Thymus (tissue), 11 donors: ENCODE measurements at regions not wholly inside any gene's neighbourhood (a gene's known extent, or its start where the extent isn't known, plus 50 kb on each side); places are given as distances from the start of the nearest gene placed in this dataset.

Experiments used
- DNase-seq, 9 donors: peaks; one replicate each; pipeline ENCODE4 v3.0.0-alpha.2; 2013; ENCODE audit warnings: low spot score in 9 of 9, low read depth in 6 of 9, missing footprints in 1 of 9
- H3K27ac ChIP-seq, 2 donors: one replicate each; pipeline ENCODE4 v1.5.1; 2013; ENCODE audit warnings: control low read depth in 1 of 2, low read depth in 1 of 2, low read length in 1 of 2, mild to moderate bottlenecking in 1 of 2, moderate library complexity in 1 of 2
- H3K27me3 ChIP-seq, 2 donors: one replicate each; pipeline ENCODE4 v1.5.1; 2013; ENCODE audit warnings: low read length in 1 of 2; ENCODE audit not compliant: control insufficient read depth in 2 of 2, insufficient read depth in 1 of 2
- H3K36me3 ChIP-seq, 2 donors: one replicate each; pipeline ENCODE4 v1.5.1; 2013; ENCODE audit warnings: low read length in 1 of 2, mild to moderate bottlenecking in 1 of 2, moderate library complexity in 1 of 2; ENCODE audit not compliant: control insufficient read depth in 2 of 2, insufficient read depth in 2 of 2
- H3K4me1 ChIP-seq, 2 donors: one replicate each; pipeline ENCODE4 v1.5.1; 2013; ENCODE audit warnings: low read length in 2 of 2; ENCODE audit not compliant: control insufficient read depth in 2 of 2, insufficient read depth in 2 of 2
- H3K4me3 ChIP-seq, 2 donors: one replicate each; pipeline ENCODE4 v1.5.1; 2013; ENCODE audit warnings: low read length in 2 of 2, control low read depth in 1 of 2, mild to moderate bottlenecking in 1 of 2
- H3K9me3 ChIP-seq, 2 donors: one replicate each; pipeline ENCODE4 v1.5.1; 2013; ENCODE audit warnings: low read length in 1 of 2, mild to moderate bottlenecking in 1 of 2; ENCODE audit not compliant: control insufficient read depth in 2 of 2, insufficient read depth in 1 of 2
- WGBS: extraction: QIAGEN DNeasy Blood & Tissue Kit; methylation state at CpG from one replicate; pipeline ENCODE4 v1.1.7; 2013; 5-methylcytosine and 5-hydroxymethylcytosine counted together
- donor health status: healthy.

GRCh38 chr9:78584589-78584988 is 287.7 kb downstream of the PSAT1 start:
- H3K27ac ChIP-seq = no peak overlapping the region
- no peaks in the 10 kb centered on the region for H3K27me3 ChIP-seq
- H3K9me3 ChIP-seq = no peaks in the 10 kb centered on the region
- no peaks in the 10 kb centered on the region for H3K4me1 ChIP-seq
- DNase-seq = no peak
- no peak overlapping the region for H3K4me3 ChIP-seq
- no peaks in the 10 kb centered on the region for H3K36me3 ChIP-seq
- WGBS = 55% methylated on average over 1 of the region's 1 CpG

DNA sequence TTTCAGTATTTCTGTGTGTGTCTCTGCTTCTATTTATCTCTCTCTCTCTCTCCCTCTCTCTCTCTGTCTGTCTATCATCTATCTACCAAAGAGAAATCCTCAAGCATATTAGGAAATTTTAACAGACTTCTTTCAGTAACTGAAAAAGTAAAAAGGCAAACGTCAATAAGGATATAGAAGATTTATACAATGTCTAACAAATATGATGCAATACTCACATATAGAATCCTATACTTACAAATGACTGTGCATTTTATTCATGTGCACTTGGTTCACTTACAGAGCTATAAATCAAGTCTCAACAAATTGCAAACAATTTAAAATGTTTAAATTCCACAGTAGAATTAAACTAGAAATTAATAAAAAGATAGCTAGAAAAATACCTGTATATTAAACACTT is 289.0 kb downstream of the PSAT1 start:
- 96% methylated on average over 1 of the region's 1 CpG for WGBS
- Histone ChIP-seq H3K4me3 (no peak overlapping the region), H3K9me3 (no peaks in the 10 kb centered on the region), H3K27ac (no peak overlapping the region), H3K27me3 (no peaks in the 10 kb centered on the region), H3K36me3 (no peaks in the 10 kb centered on the region), H3K4me1 (no peaks in the 10 kb centered on the region)
- no peak for DNase-seq

DNA sequence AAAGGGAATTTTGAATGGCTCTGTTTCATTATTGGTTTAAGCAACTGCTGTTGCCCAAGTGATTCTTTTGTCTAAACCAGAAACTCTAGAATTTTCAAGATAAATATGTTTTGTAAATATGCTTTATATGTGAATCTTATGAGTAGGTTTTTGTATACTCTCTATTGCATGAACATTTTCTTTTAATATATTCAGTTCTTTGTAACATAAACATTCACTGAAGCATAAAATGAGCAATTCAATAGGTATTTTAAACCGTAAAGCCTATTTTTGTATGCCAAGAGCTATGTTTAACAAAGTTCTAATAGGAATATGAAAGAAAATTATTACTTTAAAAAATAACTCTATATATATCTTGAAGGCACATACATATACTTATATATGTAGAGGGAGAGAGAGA is 293.1 kb downstream of the PSAT1 start:
- Histone ChIP-seq H3K27me3 (no peaks in the 10 kb centered on the region), H3K36me3 (no peaks in the 10 kb centered on the region), H3K4me3 (no peak overlapping the region), H3K4me1 (no peaks in the 10 kb centered on the region), H3K9me3 (no peaks in the 10 kb centered on the region), H3K27ac (no peak overlapping the region)
- WGBS = 93% methylated on average over 1 of the region's 1 CpG
- no peak for DNase-seq

GRCh38 chr9:78592811-78593210 is 295.9 kb downstream of the PSAT1 start:
- no peaks in the 10 kb centered on the region for H3K4me1 ChIP-seq
- no peak overlapping the region for H3K27ac ChIP-seq
- DNase-seq = no peak
- no peaks in the 10 kb centered on the region for H3K27me3 ChIP-seq
- no peak overlapping the region for H3K4me3 ChIP-seq
- no peaks in the 10 kb centered on the region for H3K9me3 ChIP-seq
- H3K36me3 ChIP-seq = no peaks in the 10 kb centered on the region

- no peaks in the 10 kb centered on the region for H3K4me1 ChIP-seq
- H3K36me3 ChIP-seq = no peaks in the 10 kb centered on the region
- H3K27ac ChIP-seq = no peak overlapping the region
- H3K27me3 ChIP-seq = no peaks in the 10 kb centered on the region
- H3K9me3 ChIP-seq = no peaks in the 10 kb centered on the region
- no peak overlapping the region for H3K4me3 ChIP-seq
- no peak for DNase-seq
- WGBS = 91% methylated on average over 5 of the region's 5 CpGs
These were observed 298.4 kb downstream of the PSAT1 start for GRCh38 chr9:78595200-78595945.

DNA sequence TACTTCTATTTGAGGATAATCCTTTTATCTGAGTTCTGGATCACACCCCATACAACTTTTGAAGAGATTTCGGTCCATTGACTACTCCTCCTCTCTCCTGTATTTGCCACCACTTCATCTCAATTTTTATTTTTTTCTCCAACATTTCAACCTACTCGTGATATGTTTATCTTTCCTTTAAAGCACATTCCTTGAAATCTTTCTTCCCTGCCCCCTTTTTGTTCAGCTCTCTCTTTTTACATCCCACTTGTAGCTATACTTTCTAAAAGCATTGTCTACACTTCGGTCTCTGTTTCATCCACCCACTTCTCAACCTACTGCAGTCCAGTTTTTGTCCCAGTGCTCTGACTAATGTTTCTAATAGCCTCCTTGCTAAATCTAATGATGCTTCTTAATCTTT is 299.4 kb downstream of the PSAT1 start:
- no peaks in the 10 kb centered on the region for H3K9me3 ChIP-seq
- no peak for DNase-seq

GRCh38 chr9:78598120-78598519 is 301.2 kb downstream of the PSAT1 start:
- H3K9me3 ChIP-seq = no peaks in the 10 kb centered on the region
- no peaks in the 10 kb centered on the region for H3K4me1 ChIP-seq
- 60% methylated on average over 5 of the region's 5 CpGs for WGBS
- no peak overlapping the region for H3K4me3 ChIP-seq
- H3K27me3 ChIP-seq = no peaks in the 10 kb centered on the region
- DNase-seq = no peak
- no peaks in the 10 kb centered on the region for H3K36me3 ChIP-seq
- no peak overlapping the region for H3K27ac ChIP-seq

More for the DNA sequence above, 299.4 kb downstream of the PSAT1 start:
- Histone ChIP-seq H3K27me3 (no peaks in the 10 kb centered on the region), H3K4me3 (no peak overlapping the region), H3K36me3 (no peaks in the 10 kb centered on the region), H3K27ac (no peak overlapping the region), H3K4me1 (no peaks in the 10 kb centered on the region)
- 94% methylated on average over 3 of the region's 3 CpGs for WGBS

GRCh38 chr9:78599926-78600325 is 303.0 kb downstream of the PSAT1 start:
- Histone ChIP-seq H3K4me3 (no peak overlapping the region), H3K9me3 (no peaks in the 10 kb centered on the region), H3K4me1 (no peaks in the 10 kb centered on the region), H3K27me3 (no peaks in the 10 kb centered on the region), H3K36me3 (no peaks in the 10 kb centered on the region), H3K27ac (no peak overlapping the region)
- DNase-seq = no peak
- WGBS = 93% methylated on average over 4 of the region's 4 CpGs

- no peaks in the 10 kb centered on the region for H3K36me3 ChIP-seq
- H3K27ac ChIP-seq = no peak overlapping the region
- no peaks in the 10 kb centered on the region for H3K27me3 ChIP-seq
- DNase-seq = peak in 5 of 9 donors; percentile 2 to 37 (median 13)
- no peaks in the 10 kb centered on the region for H3K9me3 ChIP-seq
- no peaks in the 10 kb centered on the region for H3K4me1 ChIP-seq
- no peak overlapping the region for H3K4me3 ChIP-seq
- 33% methylated on average over 7 of the region's 7 CpGs for WGBS
These were observed 305.1 kb downstream of the PSAT1 start for GRCh38 chr9:78601957-78602565.
